ENCODE measurements at regions not wholly inside any gene's neighbourhood (a gene's known extent, or its start where the extent isn't known, plus 50 kb on each side); places are given as distances from the start of the nearest gene placed in this dataset.

DNA sequence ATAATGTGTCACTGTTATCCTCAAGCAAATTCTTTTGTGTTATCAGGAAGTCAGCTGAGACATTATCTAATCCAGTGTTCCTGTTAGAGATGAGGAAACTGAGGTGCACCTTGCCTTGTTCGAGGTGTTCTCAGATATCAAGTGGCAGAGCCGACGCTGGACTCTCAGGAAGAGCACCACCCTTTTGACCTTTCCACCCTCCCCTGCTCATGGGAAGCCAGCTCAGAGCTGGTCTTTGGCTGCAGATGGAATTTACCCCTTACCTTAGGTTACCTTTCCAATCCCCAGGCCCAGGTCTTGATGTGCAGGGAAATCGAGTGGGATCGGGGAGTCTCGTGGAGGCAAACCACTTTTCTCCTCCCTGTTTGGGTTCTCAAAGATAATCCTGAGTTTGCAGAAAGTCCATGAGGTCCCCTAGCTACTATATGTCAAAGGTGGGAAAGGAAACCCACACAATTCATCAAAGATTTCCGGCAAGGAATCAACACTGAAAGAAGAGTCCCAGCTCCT is 62.9 kb upstream of the PIM1 start:
- TF ChIP-seq, protein P1, sequence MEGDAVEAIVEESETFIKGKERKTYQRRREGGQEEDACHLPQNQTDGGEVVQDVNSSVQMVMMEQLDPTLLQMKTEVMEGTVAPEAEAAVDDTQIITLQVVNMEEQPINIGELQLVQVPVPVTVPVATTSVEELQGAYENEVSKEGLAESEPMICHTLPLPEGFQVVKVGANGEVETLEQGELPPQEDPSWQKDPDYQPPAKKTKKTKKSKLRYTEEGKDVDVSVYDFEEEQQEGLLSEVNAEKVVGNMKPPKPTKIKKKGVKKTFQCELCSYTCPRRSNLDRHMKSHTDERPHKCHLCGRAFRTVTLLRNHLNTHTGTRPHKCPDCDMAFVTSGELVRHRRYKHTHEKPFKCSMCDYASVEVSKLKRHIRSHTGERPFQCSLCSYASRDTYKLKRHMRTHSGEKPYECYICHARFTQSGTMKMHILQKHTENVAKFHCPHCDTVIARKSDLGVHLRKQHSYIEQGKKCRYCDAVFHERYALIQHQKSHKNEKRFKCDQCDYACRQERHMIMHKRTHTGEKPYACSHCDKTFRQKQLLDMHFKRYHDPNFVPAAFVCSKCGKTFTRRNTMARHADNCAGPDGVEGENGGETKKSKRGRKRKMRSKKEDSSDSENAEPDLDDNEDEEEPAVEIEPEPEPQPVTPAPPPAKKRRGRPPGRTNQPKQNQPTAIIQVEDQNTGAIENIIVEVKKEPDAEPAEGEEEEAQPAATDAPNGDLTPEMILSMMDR (IDR thresholded peaks at IDR 0.05), result no peak
- no peak for TF ChIP-seq POLR2A (IDR thresholded peaks at IDR 0.05)

Measured in testis (tissue), 2 donors.